Sigmoid colon (tissue), 6 donors: ENCODE measurements at regions not wholly inside any gene's neighbourhood (a gene's known extent, or its start where the extent isn't known, plus 50 kb on each side); places are given as distances from the start of the nearest gene placed in this dataset.

Experiments used
- DNase-seq: peaks from one replicate; pipeline ENCODE4 v3.0.0-alpha.2; 2019
- H3K27ac ChIP-seq, 4 donors: fragments of 200-600 bp; sonication (generic); one replicate each; pipeline ENCODE4 v1.5.1; 2016 to 2019; ENCODE audit warnings: mild to moderate bottlenecking in 1 of 4
- H3K27me3 ChIP-seq, 3 donors: fragments of 200-600 bp; sonication (generic); one replicate each; pipeline ENCODE4 v1.5.1; 2019; ENCODE audit warnings: mild to moderate bottlenecking in 1 of 3
- H3K36me3 ChIP-seq, 4 donors: fragments of 200-600 bp; sonication (generic); one replicate each; pipeline ENCODE4 v1.5.1; 2016 to 2019
- H3K4me1 ChIP-seq, 4 donors: fragments of 200-600 bp; sonication (generic); one replicate each; pipeline ENCODE4 v1.5.1; 2017 to 2019
- H3K4me3 ChIP-seq, 4 donors: fragments of 200-600 bp; sonication (generic); one replicate each; pipeline ENCODE4 v1.5.1; 2017 to 2019; ENCODE audit warnings: mild to moderate bottlenecking in 2 of 4, moderate library complexity in 1 of 4
- H3K9me3 ChIP-seq, 4 donors: fragments of 200-600 bp in 3 of 4; sonication (generic) in 3 of 4; one replicate each; pipeline versions ENCODE4 v1.5.1 to v1.6.1; 2013 to 2019
- CTCF ChIP-seq, 4 experiments: fragments of 450-650 bp in 3 of 4; fragments of 200-600 bp in 1 of 4; IDR thresholded peaks; one replicate each; pipeline ENCODE4 v1.5.1; 2016 to 2019; ENCODE audit warnings: antibody characterized with exemption in 4 of 4, mild to moderate bottlenecking in 3 of 4, moderate library complexity in 2 of 4
- EP300 ChIP-seq, 4 donors: sonication (generic); formaldehyde crosslinking; IDR thresholded peaks; one replicate each; pipeline ENCODE4 v1.6.1; 2017; ENCODE audit warnings: antibody characterized with exemption in 4 of 4
- POLR2A ChIP-seq, 2 donors: fragments of 450-650 bp; IDR thresholded peaks; one replicate each; pipeline ENCODE4 v1.6.1; 2016; ENCODE audit warnings: antibody characterized with exemption in 2 of 2, mild to moderate bottlenecking in 2 of 2, moderate library complexity in 2 of 2
- POLR2AphosphoS5 ChIP-seq, 4 donors: sonication (generic); formaldehyde crosslinking; IDR thresholded peaks; one replicate each; pipeline ENCODE4 v1.6.1; 2017; ENCODE audit warnings: antibody characterized with exemption in 4 of 4
- WGBS, 2 donors: extraction: QIAGEN DNeasy Blood & Tissue Kit; methylation state at CpG; one replicate each; pipeline ENCODE4 v1.1.7; 2013; 5-methylcytosine and 5-hydroxymethylcytosine counted together
- intact Hi-C: fragments of 100-400 bp; cut with DNase I; formaldehyde crosslinking; loops from one replicate; pipeline ENCODE4 v1.15.1; 2023
- donor health status: healthy with polysubstance abuse.
- donor health status: healthy.

- TF ChIP-seq POLR2AphosphoS5 (IDR thresholded peaks at IDR 0.05) (no peak), CTCF (IDR thresholded peaks at IDR 0.05) (no peak), EP300 (IDR thresholded peaks at IDR 0.05) (no peak), POLR2A (IDR thresholded peaks at IDR 0.05) (no peak)
- Histone ChIP-seq H3K4me1 (no peaks in the 10 kb centered on the region), H3K9me3 (peaks cover 0 to 7% (median 4%) of the 10 kb centered on the region in 4 donors), H3K4me3 (no peak overlapping the region), H3K27ac (no peak overlapping the region), H3K27me3 (no peaks in the 10 kb centered on the region), H3K36me3 (no peaks in the 10 kb centered on the region)
- 72 to 82% methylated on average over 3 of the region's 3 CpGs for WGBS, 2 donors
- intact Hi-C loops, result no loop called here
- no peak for DNase-seq
Observed at GRCh38 chr6:140623498-140623897, 1249.0 kb upstream of the CITED2 start.

- intact Hi-C loops, result no loop called here
- 67 to 90% methylated on average over 1 of the region's 1 CpG for WGBS, 2 donors
- Histone ChIP-seq H3K9me3 (no peaks in the 10 kb centered on the region), H3K36me3 (no peaks in the 10 kb centered on the region), H3K27me3 (no peaks in the 10 kb centered on the region), H3K27ac (no peak overlapping the region), H3K4me1 (no peaks in the 10 kb centered on the region), H3K4me3 (no peak overlapping the region)
- DNase-seq, result no peak
- TF ChIP-seq CTCF (IDR thresholded peaks at IDR 0.05) (no peak), EP300 (IDR thresholded peaks at IDR 0.05) (no peak), POLR2AphosphoS5 (IDR thresholded peaks at IDR 0.05) (no peak), POLR2A (IDR thresholded peaks at IDR 0.05) (no peak)
Observed at GRCh38 chr6:140620496-140620895, 1246.0 kb upstream of the CITED2 start.

- H3K27ac ChIP-seq, result no peak overlapping the region
- H3K4me1 ChIP-seq, result peaks cover 0 to 9% (median 0%) of the 10 kb centered on the region in 4 donors
- H3K4me3 ChIP-seq, result no peak overlapping the region
- no peaks in the 10 kb centered on the region for H3K27me3 ChIP-seq
- H3K36me3 ChIP-seq, result no peaks in the 10 kb centered on the region
- TF ChIP-seq POLR2A (IDR thresholded peaks at IDR 0.05), result no peak
- TF ChIP-seq CTCF (IDR thresholded peaks at IDR 0.05), result no peak
- TF ChIP-seq EP300 (IDR thresholded peaks at IDR 0.05), result no peak
- no peak for TF ChIP-seq POLR2AphosphoS5 (IDR thresholded peaks at IDR 0.05)
- intact Hi-C loops, result no loop called here
- H3K9me3 ChIP-seq, result no peaks in the 10 kb centered on the region
- no peak for DNase-seq
- WGBS, 2 donors, result 73 to 81% methylated on average over 2 of the region's 2 CpGs
Observed at GRCh38 chr6:140609956-140610355, 1235.5 kb upstream of the CITED2 start.

GRCh38 chr6:140609321-140609720, 1234.9 kb upstream of the CITED2 start:
- Histone ChIP-seq H3K27ac (no peak overlapping the region), H3K36me3 (no peaks in the 10 kb centered on the region), H3K27me3 (no peaks in the 10 kb centered on the region), H3K9me3 (no peaks in the 10 kb centered on the region), H3K4me3 (no peak overlapping the region), H3K4me1 (peaks cover 0 to 9% (median 0%) of the 10 kb centered on the region in 4 donors)
- 60 to 70% methylated on average over 3 of the region's 3 CpGs for WGBS, 2 donors
- no peak for TF ChIP-seq CTCF (IDR thresholded peaks at IDR 0.05)
- no peak for TF ChIP-seq POLR2A (IDR thresholded peaks at IDR 0.05)
- TF ChIP-seq POLR2AphosphoS5 (IDR thresholded peaks at IDR 0.05), result no peak
- no peak for TF ChIP-seq EP300 (IDR thresholded peaks at IDR 0.05)
- intact Hi-C loops, result no loop called here
- no peak for DNase-seq

GRCh38 chr6:140604786-140605185, 1230.3 kb upstream of the CITED2 start:
- TF ChIP-seq POLR2AphosphoS5 (IDR thresholded peaks at IDR 0.05), result no peak
- no peak for TF ChIP-seq POLR2A (IDR thresholded peaks at IDR 0.05)
- no peak for TF ChIP-seq CTCF (IDR thresholded peaks at IDR 0.05)
- TF ChIP-seq EP300 (IDR thresholded peaks at IDR 0.05), result no peak
- WGBS, 2 donors, result 89% methylated on average over 3 of the region's 3 CpGs
- Histone ChIP-seq H3K27ac (no peak overlapping the region), H3K4me1 (peaks cover 0 to 4% (median 0%) of the 10 kb centered on the region in 4 donors), H3K36me3 (no peaks in the 10 kb centered on the region), H3K9me3 (no peaks in the 10 kb centered on the region), H3K4me3 (no peak overlapping the region), H3K27me3 (no peaks in the 10 kb centered on the region)
- intact Hi-C loops, result no loop called here
- DNase-seq, result no peak
